Cardiac fibroblast (primary cell): ENCODE measurements at regions not wholly inside any gene's neighbourhood (a gene's known extent, or its start where the extent isn't known, plus 50 kb on each side); places are given as distances from the start of the nearest gene placed in this dataset.
A peak's percentile ranks its signal among the peaks of the same experiment; 100 is the strongest.
"Not testable (repeated sequence)": the region's sequence is repeated elsewhere in the genome, so short reads cannot be mapped to it uniquely, and the experiment has no call there.

ENCODE experiments used
- DNase-seq, 2 donors: peaks; one replicate each; pipeline versions ENCODE4 v3.0.0 to v3.0.0-alpha.2; 2010; ENCODE audit warnings: low read depth in 2 of 2
- H3K4me3 ChIP-seq, 2 donors: replicated peaks in 1 of 2; 1 replicate in 1 of 2; 2 replicates in 1 of 2; pipeline ENCODE4 v1.5.1; 2011; ENCODE audit warnings: low read depth in 2 of 2, low read length in 2 of 2, mild to moderate bottlenecking in 2 of 2, moderate library complexity in 1 of 2
- TF ChIP-seq, protein P1 (sequence below): IDR thresholded peaks from one replicate; pipeline ENCODE4 v1.5.1; 2011; ENCODE audit warnings: low read depth, mild to moderate bottlenecking, low read length, inconsistent platforms

- DNase-seq: no peak
- TF ChIP-seq, protein P1, sequence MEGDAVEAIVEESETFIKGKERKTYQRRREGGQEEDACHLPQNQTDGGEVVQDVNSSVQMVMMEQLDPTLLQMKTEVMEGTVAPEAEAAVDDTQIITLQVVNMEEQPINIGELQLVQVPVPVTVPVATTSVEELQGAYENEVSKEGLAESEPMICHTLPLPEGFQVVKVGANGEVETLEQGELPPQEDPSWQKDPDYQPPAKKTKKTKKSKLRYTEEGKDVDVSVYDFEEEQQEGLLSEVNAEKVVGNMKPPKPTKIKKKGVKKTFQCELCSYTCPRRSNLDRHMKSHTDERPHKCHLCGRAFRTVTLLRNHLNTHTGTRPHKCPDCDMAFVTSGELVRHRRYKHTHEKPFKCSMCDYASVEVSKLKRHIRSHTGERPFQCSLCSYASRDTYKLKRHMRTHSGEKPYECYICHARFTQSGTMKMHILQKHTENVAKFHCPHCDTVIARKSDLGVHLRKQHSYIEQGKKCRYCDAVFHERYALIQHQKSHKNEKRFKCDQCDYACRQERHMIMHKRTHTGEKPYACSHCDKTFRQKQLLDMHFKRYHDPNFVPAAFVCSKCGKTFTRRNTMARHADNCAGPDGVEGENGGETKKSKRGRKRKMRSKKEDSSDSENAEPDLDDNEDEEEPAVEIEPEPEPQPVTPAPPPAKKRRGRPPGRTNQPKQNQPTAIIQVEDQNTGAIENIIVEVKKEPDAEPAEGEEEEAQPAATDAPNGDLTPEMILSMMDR: no peak
Measured at GRCh38 chr5:67935908-67936566, 279.5 kb upstream of the PIK3R1 start.

DNA sequence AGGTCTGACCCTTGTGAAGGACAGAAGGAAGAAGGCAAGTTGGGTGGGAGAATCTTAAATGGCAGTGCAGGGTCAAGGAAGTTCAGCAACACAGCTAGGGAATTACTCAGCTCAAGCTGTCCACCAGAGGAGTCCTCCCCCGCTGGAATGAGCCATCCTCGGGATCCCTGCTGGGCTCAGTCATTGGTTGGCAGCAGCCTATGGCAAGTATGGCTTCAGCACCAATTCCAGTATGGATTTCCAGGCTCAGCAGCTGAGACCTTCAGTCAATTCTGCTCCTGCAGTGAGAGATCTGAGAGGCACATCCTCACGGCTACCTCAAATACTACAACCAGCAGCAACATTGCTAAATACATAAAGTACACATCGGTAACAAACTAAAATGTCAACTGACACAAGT is 280.6 kb upstream of the PIK3R1 start:
- no peak overlapping the region for H3K4me3 ChIP-seq
- peak in 1 of 2 donors; percentile 9 for DNase-seq
- TF ChIP-seq, protein P1: no peak

More at GRCh38 chr5:67935908-67936566, 279.5 kb upstream of the PIK3R1 start:
- no peak overlapping the region for H3K4me3 ChIP-seq

DNA sequence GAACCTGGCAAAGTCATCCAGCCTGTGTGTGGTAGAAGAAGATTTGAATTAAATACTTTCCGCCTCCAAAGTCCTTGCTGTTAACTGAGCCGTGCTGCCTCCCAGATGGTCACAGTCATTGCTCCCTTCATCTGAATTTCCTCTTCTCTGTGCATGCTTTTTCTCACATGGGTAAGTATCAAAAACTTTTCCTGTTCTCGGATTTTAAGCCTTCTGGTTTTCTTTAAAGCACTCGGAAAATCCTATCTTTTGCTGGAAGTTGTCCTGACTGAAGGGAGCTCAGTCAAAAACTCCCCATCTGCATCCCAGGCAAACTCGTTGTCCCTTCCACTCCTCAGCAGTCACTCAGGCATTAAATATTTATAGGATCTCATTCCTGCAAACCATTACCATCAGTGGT is 290.0 kb upstream of the PIK3R1 start:
- TF ChIP-seq, protein P1: no peak
- no peak overlapping the region for H3K4me3 ChIP-seq
- DNase-seq: no peak

- TF ChIP-seq, protein P1: no peak
- H3K4me3 ChIP-seq: no peak overlapping the region
- peak in 1 of 2 donors; percentile 6 for DNase-seq
Measured at GRCh38 chr5:67921004-67921601, 294.5 kb upstream of the PIK3R1 start.

DNA sequence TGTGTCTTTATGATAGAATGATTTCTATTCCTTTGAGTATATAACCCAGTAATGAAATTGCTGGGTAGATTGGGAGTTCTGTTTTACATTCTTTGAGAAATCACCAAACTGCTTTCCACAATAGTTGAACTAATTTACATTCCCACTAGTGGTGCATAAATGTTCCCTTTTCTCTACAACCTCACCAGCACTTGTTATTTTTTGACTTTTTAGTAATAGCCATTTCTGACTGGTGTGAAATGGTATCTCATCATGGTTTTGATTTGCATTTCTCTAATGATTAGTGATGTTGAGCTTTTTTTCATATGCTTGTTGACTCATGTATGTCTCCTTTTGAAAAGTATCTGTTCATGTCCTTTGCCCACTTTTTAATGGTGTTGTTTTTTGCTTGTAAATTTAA is 296.0 kb upstream of the PIK3R1 start:
- not testable (repeated sequence) for H3K4me3 ChIP-seq

DNA sequence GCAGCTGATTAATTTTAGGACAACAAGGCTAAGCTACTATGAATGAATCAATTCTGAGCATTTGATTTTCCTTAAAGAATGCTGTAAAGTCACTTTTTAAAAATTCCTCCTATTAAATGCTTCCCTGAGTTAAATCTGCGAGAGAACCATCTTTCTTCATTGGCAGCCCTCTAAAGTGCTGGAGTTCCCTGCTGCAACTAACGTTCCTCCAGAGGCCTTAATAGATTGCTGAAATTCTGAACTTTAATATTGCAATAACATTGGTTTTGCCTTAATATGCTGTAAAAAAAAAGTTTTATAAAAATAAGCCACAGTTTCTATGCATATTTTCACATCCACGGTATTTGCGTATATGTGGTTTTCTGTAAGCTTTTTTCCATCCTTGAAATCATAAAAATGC is 298.0 kb upstream of the PIK3R1 start:
- TF ChIP-seq, protein P1: no peak

More for the DNA sequence above, 296.0 kb upstream of the PIK3R1 start:
- DNase-seq: not testable (repeated sequence)

DNA sequence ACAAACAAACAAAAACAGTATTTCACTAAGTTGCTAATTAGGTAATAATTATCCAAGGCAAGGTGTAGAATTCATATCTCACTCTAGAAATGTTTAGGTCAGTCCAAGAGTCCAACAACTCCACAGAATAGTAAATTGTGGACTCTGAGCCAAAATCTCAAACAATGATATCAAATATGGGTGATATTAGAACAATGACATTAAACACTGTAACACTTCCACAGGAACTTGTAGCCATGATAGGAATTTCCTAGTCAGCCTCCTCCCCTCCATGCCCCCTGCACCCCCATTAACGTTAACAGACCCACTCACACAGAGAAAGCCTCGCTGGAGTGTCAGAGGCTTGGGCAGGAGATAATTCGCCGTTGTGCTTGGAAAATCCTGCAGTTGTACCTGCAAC is 305.0 kb upstream of the PIK3R1 start:
- H3K4me3 ChIP-seq: no peak overlapping the region
- TF ChIP-seq, protein P1: no peak
- peak in 1 of 2 donors; percentile 25 for DNase-seq

More for the DNA sequence above, 298.0 kb upstream of the PIK3R1 start:
- no peak overlapping the region for H3K4me3 ChIP-seq
- no peak for DNase-seq
